Breast epithelium (tissue), 3 donors: ENCODE measurements at regions not wholly inside any gene's neighbourhood (a gene's known extent, or its start where the extent isn't known, plus 50 kb on each side); places are given as distances from the start of the nearest gene placed in this dataset.

ENCODE experiments used
- POLR2A ChIP-seq: fragments of 450-650 bp; IDR thresholded peaks from one replicate; pipeline ENCODE4 v1.6.1; 2016; ENCODE audit warnings: antibody characterized with exemption, mild to moderate bottlenecking, moderate library complexity
- POLR2AphosphoS5 ChIP-seq, 3 donors: sonication (generic); formaldehyde crosslinking; IDR thresholded peaks; one replicate each; pipeline ENCODE4 v1.6.1; 2017; ENCODE audit warnings: antibody characterized with exemption in 3 of 3
- TF ChIP-seq, protein P1 (sequence below), 3 donors: fragments of 450-650 bp; IDR thresholded peaks; one replicate each; pipeline ENCODE4 v1.5.1; 2016 to 2017; ENCODE audit warnings: antibody characterized with exemption in 3 of 3, mild to moderate bottlenecking in 3 of 3, moderate library complexity in 3 of 3

DNA sequence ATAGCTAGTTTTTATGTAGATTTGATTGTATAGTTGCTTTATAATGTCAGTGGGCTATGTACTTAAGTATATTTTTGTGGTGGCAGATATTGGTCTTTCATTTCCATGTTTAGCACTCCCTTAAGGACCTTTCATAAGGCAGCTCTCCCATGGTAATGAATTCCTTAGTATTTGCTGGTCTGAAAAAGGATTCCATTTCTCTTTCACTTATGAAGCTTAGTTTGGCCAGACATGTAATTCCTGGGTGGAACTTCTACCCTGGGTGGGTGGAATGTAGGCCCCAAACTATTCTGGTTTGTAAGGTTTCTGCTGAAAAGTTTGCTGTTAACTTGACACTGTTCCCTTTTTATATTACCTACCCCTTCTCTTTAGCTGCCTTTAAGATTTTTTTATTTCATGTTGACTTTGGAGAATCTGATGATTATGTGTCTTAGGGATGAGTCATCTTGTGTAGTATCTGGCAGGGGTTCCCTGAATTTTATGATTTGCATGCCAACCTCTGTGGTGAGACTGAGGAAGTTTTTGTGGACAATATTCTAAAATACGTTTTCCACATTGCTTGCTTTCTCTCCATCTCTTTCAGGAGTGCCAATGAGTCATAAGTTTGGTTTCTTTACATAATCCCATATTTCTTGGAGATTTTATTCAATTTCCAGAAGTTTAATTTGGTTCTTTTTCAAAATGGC lies 65.4 kb upstream of the VRK2 start:
- TF ChIP-seq, protein P1, sequence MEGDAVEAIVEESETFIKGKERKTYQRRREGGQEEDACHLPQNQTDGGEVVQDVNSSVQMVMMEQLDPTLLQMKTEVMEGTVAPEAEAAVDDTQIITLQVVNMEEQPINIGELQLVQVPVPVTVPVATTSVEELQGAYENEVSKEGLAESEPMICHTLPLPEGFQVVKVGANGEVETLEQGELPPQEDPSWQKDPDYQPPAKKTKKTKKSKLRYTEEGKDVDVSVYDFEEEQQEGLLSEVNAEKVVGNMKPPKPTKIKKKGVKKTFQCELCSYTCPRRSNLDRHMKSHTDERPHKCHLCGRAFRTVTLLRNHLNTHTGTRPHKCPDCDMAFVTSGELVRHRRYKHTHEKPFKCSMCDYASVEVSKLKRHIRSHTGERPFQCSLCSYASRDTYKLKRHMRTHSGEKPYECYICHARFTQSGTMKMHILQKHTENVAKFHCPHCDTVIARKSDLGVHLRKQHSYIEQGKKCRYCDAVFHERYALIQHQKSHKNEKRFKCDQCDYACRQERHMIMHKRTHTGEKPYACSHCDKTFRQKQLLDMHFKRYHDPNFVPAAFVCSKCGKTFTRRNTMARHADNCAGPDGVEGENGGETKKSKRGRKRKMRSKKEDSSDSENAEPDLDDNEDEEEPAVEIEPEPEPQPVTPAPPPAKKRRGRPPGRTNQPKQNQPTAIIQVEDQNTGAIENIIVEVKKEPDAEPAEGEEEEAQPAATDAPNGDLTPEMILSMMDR (IDR thresholded peaks at IDR 0.05), result no peak
- no peak for TF ChIP-seq POLR2A
- TF ChIP-seq POLR2AphosphoS5 (IDR thresholded peaks at IDR 0.05), result no peak
